Adipocyte (in vitro differentiated cells): ENCODE measurements at regions not wholly inside any gene's neighbourhood (a gene's known extent, or its start where the extent isn't known, plus 50 kb on each side); places are given as distances from the start of the nearest gene placed in this dataset.

ENCODE experiments used
- DNase-seq: peaks from one replicate; pipeline ENCODE4 v3.0.0-alpha.2; 2015; ENCODE audit warnings: low read depth
- H3K27me3 ChIP-seq: replicated peaks from 2 replicates; pipeline ENCODE4 v1.7.0; 2013; ENCODE audit warnings: mild to moderate bottlenecking, low read length, moderate library complexity; ENCODE audit not compliant: control insufficient read depth, insufficient read depth
- H3K36me3 ChIP-seq: 2 replicates; pipeline ENCODE4 v1.7.0; 2013; ENCODE audit warnings: low read length, mild to moderate bottlenecking, moderate library complexity; ENCODE audit not compliant: control insufficient read depth, insufficient read depth, severe bottlenecking
- H3K4me1 ChIP-seq: 2 replicates; pipeline ENCODE4 v1.7.0; 2013; ENCODE audit warnings: mild to moderate bottlenecking, low read length, moderate library complexity; ENCODE audit not compliant: control insufficient read depth, insufficient read depth
- H3K4me3 ChIP-seq: 2 replicates; pipeline ENCODE4 v1.7.0; 2013; ENCODE audit warnings: mild to moderate bottlenecking, low read length, moderate library complexity
- H3K9ac ChIP-seq: 2 replicates; pipeline ENCODE4 v1.7.0; 2013; ENCODE audit warnings: mild to moderate bottlenecking, low read length, moderate library complexity
- H3K9me3 ChIP-seq: 2 replicates; pipeline ENCODE4 v1.7.0; 2013; ENCODE audit warnings: mild to moderate bottlenecking, low read length, moderate library complexity; ENCODE audit not compliant: control insufficient read depth

- no peak for DNase-seq
- Histone ChIP-seq H3K9ac (no peak overlapping the region), H3K36me3 (no peaks in the 10 kb centered on the region), H3K27me3 (no peaks in the 10 kb centered on the region), H3K4me1 (peaks cover 23% of the 10 kb centered on the region), H3K9me3 (no peaks in the 10 kb centered on the region), H3K4me3 (no peak overlapping the region)
Observed at GRCh38 chr1:93773049-93773838, 91.6 kb upstream of the BCAR3 start.

DNA sequence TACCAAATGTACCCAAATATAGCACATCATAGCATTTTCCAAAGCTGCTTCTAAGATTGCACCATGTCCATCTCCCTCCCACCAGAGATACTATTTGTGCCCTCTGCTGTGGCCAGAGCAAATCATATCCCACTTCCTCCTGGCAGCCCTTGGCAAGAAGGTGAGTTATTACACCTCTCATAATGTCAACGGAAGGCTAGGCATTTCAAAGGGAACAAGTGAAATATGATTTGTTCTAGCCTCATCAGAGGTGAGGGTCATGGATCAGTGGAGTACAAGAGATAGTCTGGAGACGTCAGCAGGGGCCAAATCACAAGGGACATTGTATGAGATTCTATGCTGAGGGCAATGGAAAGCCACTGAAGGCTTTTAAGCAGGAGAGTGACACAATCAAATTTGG lies 90.2 kb upstream of the BCAR3 start:
- peaks cover 28% of the 10 kb centered on the region for H3K4me1 ChIP-seq
- H3K36me3 ChIP-seq, result no peaks in the 10 kb centered on the region
- no peak overlapping the region for H3K9ac ChIP-seq
- no peaks in the 10 kb centered on the region for H3K9me3 ChIP-seq
- DNase-seq, result no peak
- no peaks in the 10 kb centered on the region for H3K27me3 ChIP-seq
- no peak overlapping the region for H3K4me3 ChIP-seq

GRCh38 chr1:93770640-93771039 lies 89.0 kb upstream of the BCAR3 start:
- DNase-seq, result peak; percentile 18
- H3K4me1 ChIP-seq, result peaks cover 28% of the 10 kb centered on the region
- H3K27me3 ChIP-seq, result no peaks in the 10 kb centered on the region
- no peaks in the 10 kb centered on the region for H3K9me3 ChIP-seq
- H3K9ac ChIP-seq, result no peak overlapping the region
- H3K4me3 ChIP-seq, result no peak overlapping the region
- H3K36me3 ChIP-seq, result no peaks in the 10 kb centered on the region

GRCh38 chr1:93769777-93770176 lies 88.1 kb upstream of the BCAR3 start:
- H3K4me1 ChIP-seq, result peaks cover 26% of the 10 kb centered on the region
- no peaks in the 10 kb centered on the region for H3K36me3 ChIP-seq
- no peak for DNase-seq
- H3K27me3 ChIP-seq, result no peaks in the 10 kb centered on the region
- peak overlapping the region; percentile 77 for H3K9ac ChIP-seq
- no peaks in the 10 kb centered on the region for H3K9me3 ChIP-seq
- peak overlapping the region; percentile 48 for H3K4me3 ChIP-seq

GRCh38 chr1:93768380-93768863 lies 86.8 kb upstream of the BCAR3 start:
- H3K9ac ChIP-seq, result peak overlapping the region; percentile 79
- H3K36me3 ChIP-seq, result no peaks in the 10 kb centered on the region
- peak overlapping the region; percentile 21 for H3K4me3 ChIP-seq
- DNase-seq, result no peak
- H3K27me3 ChIP-seq, result no peaks in the 10 kb centered on the region
- peaks cover 26% of the 10 kb centered on the region for H3K4me1 ChIP-seq
- H3K9me3 ChIP-seq, result no peaks in the 10 kb centered on the region

DNA sequence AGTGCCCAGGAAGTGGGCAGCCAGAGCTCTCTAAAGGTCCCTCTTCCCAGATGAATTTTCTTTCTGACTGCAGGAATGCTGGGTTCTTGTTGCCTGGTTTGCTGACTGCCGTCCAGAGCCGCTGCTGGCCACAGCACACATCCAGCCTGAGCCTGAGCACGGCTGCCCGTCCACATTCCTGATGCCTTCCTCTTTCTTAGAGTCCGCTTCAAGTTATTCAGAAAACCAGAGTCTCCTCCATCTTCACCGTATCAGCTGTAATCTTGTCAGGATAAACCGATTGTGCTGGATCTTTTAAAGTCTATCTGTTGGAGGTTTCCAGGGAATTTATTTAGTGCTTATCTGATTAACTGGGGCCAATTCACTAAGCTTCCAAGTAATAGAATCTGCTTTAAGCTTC lies 84.8 kb upstream of the BCAR3 start:
- no peak overlapping the region for H3K9ac ChIP-seq
- DNase-seq, result no peak
- H3K4me1 ChIP-seq, result peaks cover 26% of the 10 kb centered on the region
- no peaks in the 10 kb centered on the region for H3K27me3 ChIP-seq
- H3K36me3 ChIP-seq, result no peaks in the 10 kb centered on the region
- H3K9me3 ChIP-seq, result no peaks in the 10 kb centered on the region
- H3K4me3 ChIP-seq, result no peak overlapping the region

GRCh38 chr1:93765099-93765498 lies 83.5 kb upstream of the BCAR3 start:
- no peaks in the 10 kb centered on the region for H3K9me3 ChIP-seq
- H3K36me3 ChIP-seq, result no peaks in the 10 kb centered on the region
- no peak overlapping the region for H3K9ac ChIP-seq
- no peak overlapping the region for H3K4me3 ChIP-seq
- no peaks in the 10 kb centered on the region for H3K27me3 ChIP-seq
- DNase-seq, result no peak
- H3K4me1 ChIP-seq, result peaks cover 23% of the 10 kb centered on the region

- no peak for DNase-seq
- H3K4me3 ChIP-seq, result no peak overlapping the region
- no peaks in the 10 kb centered on the region for H3K36me3 ChIP-seq
- no peaks in the 10 kb centered on the region for H3K9me3 ChIP-seq
- H3K27me3 ChIP-seq, result no peaks in the 10 kb centered on the region
- H3K9ac ChIP-seq, result no peak overlapping the region
- peaks cover 20% of the 10 kb centered on the region for H3K4me1 ChIP-seq
Observed at GRCh38 chr1:93764366-93764750, 82.7 kb upstream of the BCAR3 start.

- H3K36me3 ChIP-seq, result no peaks in the 10 kb centered on the region
- no peak overlapping the region for H3K9ac ChIP-seq
- no peaks in the 10 kb centered on the region for H3K9me3 ChIP-seq
- no peaks in the 10 kb centered on the region for H3K27me3 ChIP-seq
- peaks cover 20% of the 10 kb centered on the region for H3K4me1 ChIP-seq
- H3K4me3 ChIP-seq, result no peak overlapping the region
- DNase-seq, result no peak
Observed at GRCh38 chr1:93763704-93764365, 82.2 kb upstream of the BCAR3 start.

DNA sequence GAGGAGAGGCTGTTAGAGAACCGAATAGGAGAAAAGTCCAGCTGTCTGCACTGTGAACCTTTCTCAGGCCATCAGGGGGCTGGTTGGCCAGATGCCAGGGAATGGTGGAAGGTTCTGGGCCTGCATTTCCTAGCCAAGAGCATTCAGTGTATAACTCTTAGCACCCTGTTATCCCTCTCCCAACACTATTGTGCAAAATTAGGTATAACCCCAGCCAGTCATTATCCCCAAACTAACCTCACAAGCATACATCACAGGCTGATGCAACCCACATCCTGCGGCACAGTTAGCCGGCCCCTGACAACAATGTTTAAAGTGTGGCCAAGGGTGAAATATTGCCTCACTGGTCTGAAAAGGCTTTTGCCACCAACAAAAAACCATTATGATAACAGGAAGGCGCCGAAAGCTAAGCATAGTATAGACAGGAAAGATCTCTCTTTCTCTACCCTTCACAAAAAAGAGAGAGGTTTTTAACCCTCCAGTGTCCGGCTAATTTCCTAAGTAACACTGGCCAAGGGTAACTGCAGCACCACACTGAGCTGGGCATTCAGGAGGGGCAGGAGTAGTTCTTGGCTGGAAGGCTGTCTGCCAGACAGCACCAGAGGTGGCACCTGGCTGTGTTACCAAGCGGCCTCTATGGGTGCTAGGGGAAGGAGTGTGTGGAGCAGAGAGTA lies 77.3 kb upstream of the BCAR3 start:
- DNase-seq, result no peak
- no peaks in the 10 kb centered on the region for H3K27me3 ChIP-seq

DNA sequence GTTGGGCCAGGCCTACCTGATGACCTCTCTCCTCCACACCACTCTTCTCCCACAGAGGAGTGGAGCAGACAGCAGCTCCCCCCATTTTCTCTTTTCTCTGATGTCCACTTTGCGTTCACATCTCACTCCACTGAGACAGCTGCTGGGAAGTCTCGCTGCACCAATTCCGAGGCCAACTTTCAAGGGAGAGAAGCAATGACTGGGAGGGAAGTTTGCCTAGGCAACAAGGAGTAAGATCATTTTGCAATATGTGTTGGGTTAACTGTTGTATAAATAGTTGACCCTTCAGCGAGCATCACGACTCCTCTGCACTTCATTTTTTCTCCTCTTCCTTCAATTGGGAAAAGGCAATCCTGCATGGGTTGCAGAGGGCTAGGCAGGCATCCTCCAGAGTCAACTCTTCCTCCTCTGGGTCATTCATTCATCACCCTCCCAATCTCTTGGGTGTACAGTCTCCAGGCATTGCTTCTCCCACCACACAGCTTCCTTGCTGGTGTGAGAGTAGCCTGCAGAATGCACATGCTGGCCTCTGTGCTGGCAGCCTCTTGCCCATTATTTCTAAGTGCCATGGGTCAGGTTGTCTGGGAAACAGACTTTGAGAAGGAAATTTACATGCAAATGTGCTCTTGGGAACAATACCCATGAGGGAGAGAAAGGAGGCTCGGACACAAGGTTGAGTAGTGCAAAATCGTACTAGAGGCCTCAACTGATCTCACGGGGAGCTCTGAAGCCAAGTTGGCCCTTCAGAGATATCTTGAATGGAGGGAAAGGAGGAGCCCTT lies 75.8 kb upstream of the BCAR3 start:
- no peak overlapping the region for H3K4me3 ChIP-seq
- peaks cover 50% of the 10 kb centered on the region for H3K4me1 ChIP-seq
- no peaks in the 10 kb centered on the region for H3K36me3 ChIP-seq
- H3K9ac ChIP-seq, result no peak overlapping the region
- H3K9me3 ChIP-seq, result no peaks in the 10 kb centered on the region
- H3K27me3 ChIP-seq, result no peaks in the 10 kb centered on the region
- no peak for DNase-seq

More for the DNA sequence above, 77.3 kb upstream of the BCAR3 start:
- no peaks in the 10 kb centered on the region for H3K9me3 ChIP-seq
- no peak overlapping the region for H3K4me3 ChIP-seq
- H3K9ac ChIP-seq, result peak overlapping the region; percentile 81
- H3K36me3 ChIP-seq, result no peaks in the 10 kb centered on the region
- peaks cover 41% of the 10 kb centered on the region for H3K4me1 ChIP-seq
